GM12892 (cell line): ENCODE measurements at regions not wholly inside any gene's neighbourhood (a gene's known extent, or its start where the extent isn't known, plus 50 kb on each side); places are given as distances from the start of the nearest gene placed in this dataset.

Experiments
- DNase-seq: peaks from one replicate; pipeline ENCODE4 v3.0.0; 2011; ENCODE audit not compliant: insufficient read length
- FAIRE-seq: peaks from 2 replicates; lab custom pipeline; 2011; peaks lifted over from hg19 to GRCh38; lab: Jason Lieb, UNC
- POLR2A ChIP-seq: IDR thresholded peaks from 2 replicates; pipeline ENCODE4 v1.6.1; 2011; ENCODE audit warnings: low read depth, low read length, control low read depth
- POLR2AphosphoS5 ChIP-seq: IDR thresholded peaks from 2 replicates; pipeline ENCODE4 v1.6.1; 2011; ENCODE audit warnings: low read depth, low read length, control low read depth
- TAF1 ChIP-seq: IDR thresholded peaks from 2 replicates; pipeline ENCODE4 v1.6.1; 2011; ENCODE audit warnings: low read depth, mild to moderate bottlenecking, control low read depth, low read length, borderline replicate concordance

- peak; percentile 85 for FAIRE-seq
- DNase-seq: no peak
- TF ChIP-seq POLR2A (no peak), POLR2AphosphoS5 (no peak), TAF1 (no peak)
These were observed 543.5 kb downstream of the LMO4 start for GRCh38 chr1:87872189-87872588.

GRCh38 chr1:87872692-87873091 is 544.0 kb downstream of the LMO4 start:
- DNase-seq (no peak), FAIRE-seq (no peak)
- no peak for TF ChIP-seq TAF1

GRCh38 chr1:87878873-87879272 is 550.2 kb downstream of the LMO4 start:
- FAIRE-seq (no peak), DNase-seq (no peak)
- TF ChIP-seq POLR2AphosphoS5: no peak
- no peak for TF ChIP-seq POLR2A
- no peak for TF ChIP-seq TAF1

GRCh38 chr1:87880098-87880760 is 551.5 kb downstream of the LMO4 start:
- TF ChIP-seq TAF1 (no peak), POLR2AphosphoS5 (no peak), POLR2A (no peak)
- DNase-seq (no peak), FAIRE-seq (no peak)

- FAIRE-seq (no peak), DNase-seq (no peak)
- TF ChIP-seq POLR2AphosphoS5: no peak
- TF ChIP-seq POLR2A: no peak
- no peak for TF ChIP-seq TAF1
These were observed 552.1 kb downstream of the LMO4 start for GRCh38 chr1:87880764-87881163.

GRCh38 chr1:87883906-87884305 is 555.2 kb downstream of the LMO4 start:
- TF ChIP-seq POLR2A (no peak), POLR2AphosphoS5 (no peak), TAF1 (no peak)
- no peak for FAIRE-seq
- no peak for DNase-seq

- FAIRE-seq: no peak
These were observed 555.9 kb downstream of the LMO4 start for GRCh38 chr1:87884581-87884980.

GRCh38 chr1:87885278-87886025 is 556.8 kb downstream of the LMO4 start:
- no peak for DNase-seq
- TF ChIP-seq POLR2AphosphoS5 (no peak), TAF1 (no peak), POLR2A (no peak)
- no peak for FAIRE-seq

More at GRCh38 chr1:87884581-87884980, 555.9 kb downstream of the LMO4 start:
- DNase-seq: no peak
- no peak for TF ChIP-seq TAF1
- TF ChIP-seq POLR2AphosphoS5: no peak
- no peak for TF ChIP-seq POLR2A

- FAIRE-seq (no peak), DNase-seq (no peak)
- TF ChIP-seq POLR2AphosphoS5 (no peak), TAF1 (no peak), POLR2A (no peak)
These were observed 558.4 kb downstream of the LMO4 start for GRCh38 chr1:87887100-87887499.

GRCh38 chr1:87888446-87888845 is 559.8 kb downstream of the LMO4 start:
- DNase-seq (no peak), FAIRE-seq (no peak)
- no peak for TF ChIP-seq POLR2AphosphoS5
- TF ChIP-seq TAF1: no peak
- TF ChIP-seq POLR2A: no peak

GRCh38 chr1:87894062-87894461 is 565.4 kb downstream of the LMO4 start:
- no peak for DNase-seq
- TF ChIP-seq POLR2AphosphoS5 (no peak), TAF1 (no peak), POLR2A (no peak)
- FAIRE-seq: no peak

GRCh38 chr1:87897481-87897880 is 568.8 kb downstream of the LMO4 start:
- FAIRE-seq: no peak
- TF ChIP-seq POLR2A (no peak), POLR2AphosphoS5 (no peak), TAF1 (no peak)
- DNase-seq: no peak
